CD4-positive, alpha-beta T cell (primary cell): ENCODE measurements at regions not wholly inside any gene's neighbourhood (a gene's known extent, or its start where the extent isn't known, plus 50 kb on each side); places are given as distances from the start of the nearest gene placed in this dataset.

Experiments
- ATAC-seq: fragments of 200-7000 bp; cut with Tn5 transposase; one replicate; pipeline ENCODE4 v1.10.0; 2022; ENCODE audit warnings: mild to moderate bottlenecking; ENCODE audit not compliant: poor library complexity
- CTCF ChIA-PET: fragments of 350-600 bp; sonication (Branson Sonifier 250); formaldehyde crosslinking; loops from one replicate; lab custom pipeline; 2021; ENCODE audit warnings: antibody characterized with exemption, inconsistent platforms; lab: Charles Lee
- POLR2A ChIA-PET: fragments of 350-600 bp; sonication (Branson Sonifier 250); formaldehyde crosslinking; loops from one replicate; lab custom pipeline; 2021; ENCODE audit warnings: antibody characterized with exemption, inconsistent platforms; lab: Charles Lee
- DNase-seq, 14 experiments: peaks; one replicate each; pipeline ENCODE4 v3.0.0-alpha.2; 2013 to 2020; ENCODE audit warnings: mixed read lengths in 2 of 14
- H3K27ac ChIP-seq, 2 donors: one replicate each; pipeline versions ENCODE4 v1.5.1 to v1.7.0; 2013; ENCODE audit warnings: low read length in 2 of 2, low read depth in 1 of 2, mild to moderate bottlenecking in 1 of 2
- H3K27me3 ChIP-seq, 2 experiments: 1 replicate in 1 of 2; 2 replicates in 1 of 2; pipeline versions ENCODE4 v1.6.1 to v1.7.0; 2013; ENCODE audit warnings: low read length in 2 of 2, control low read depth in 1 of 2, mild to moderate bottlenecking in 1 of 2, moderate library complexity in 1 of 2; ENCODE audit not compliant: insufficient read depth in 2 of 2, control insufficient read depth in 1 of 2
- H3K36me3 ChIP-seq: one replicate; pipeline ENCODE4 v1.6.1; 2013; ENCODE audit warnings: low read length, control low read depth; ENCODE audit not compliant: insufficient read depth
- H3K4me1 ChIP-seq: one replicate; pipeline ENCODE4 v1.6.1; 2013; ENCODE audit warnings: low read length, control low read depth; ENCODE audit not compliant: insufficient read depth
- H3K4me3 ChIP-seq: one replicate; pipeline ENCODE4 v1.5.1; 2013; ENCODE audit warnings: mild to moderate bottlenecking, low read length, moderate library complexity
- H3K9me3 ChIP-seq, 2 experiments: 1 replicate in 1 of 2; 2 replicates in 1 of 2; pipeline versions ENCODE4 v1.6.1 to v1.7.0; 2013; ENCODE audit warnings: low read length in 2 of 2, mild to moderate bottlenecking in 2 of 2, control low read depth in 1 of 2, moderate library complexity in 1 of 2; ENCODE audit not compliant: control insufficient read depth in 1 of 2, insufficient read depth in 1 of 2
- H3K27ac Mint-ChIP-seq: one replicate; pipeline ENCODE4 v1.8.0; 2020; ENCODE audit warnings: mixed read lengths
- H3K27me3 Mint-ChIP-seq: one replicate; pipeline ENCODE4 v1.8.0; 2021; ENCODE audit warnings: mixed read lengths
- H3K36me3 Mint-ChIP-seq: one replicate; pipeline ENCODE4 v1.8.0; 2021; ENCODE audit warnings: low read depth, mixed read lengths
- H3K4me1 Mint-ChIP-seq: one replicate; pipeline ENCODE4 v1.8.0; 2021; ENCODE audit warnings: low read depth, mixed read lengths
- H3K4me3 Mint-ChIP-seq: one replicate; pipeline ENCODE4 v1.8.0; 2020; ENCODE audit warnings: mild to moderate bottlenecking, mixed read lengths
- H3K9me3 Mint-ChIP-seq: one replicate; pipeline ENCODE4 v1.8.0; 2020; ENCODE audit warnings: mixed read lengths
- intact Hi-C, 2 experiments: fragments of 100-400 bp; cut with DNase I in 1 of 2; cut with micrococcal nuclease in 1 of 2; formaldehyde crosslinking; loops; one replicate each; pipeline versions ENCODE4 v1.15.1 to v1.9.0; 2023 to 2025; cut with DNase I, micrococcal nuclease
- TF ChIP-seq, protein P1 (sequence below): fragments of 200-600 bp; IDR thresholded peaks from one replicate; pipeline ENCODE4 v1.8.0; 2022; ENCODE audit warnings: antibody characterized with exemption, mild to moderate bottlenecking

DNA sequence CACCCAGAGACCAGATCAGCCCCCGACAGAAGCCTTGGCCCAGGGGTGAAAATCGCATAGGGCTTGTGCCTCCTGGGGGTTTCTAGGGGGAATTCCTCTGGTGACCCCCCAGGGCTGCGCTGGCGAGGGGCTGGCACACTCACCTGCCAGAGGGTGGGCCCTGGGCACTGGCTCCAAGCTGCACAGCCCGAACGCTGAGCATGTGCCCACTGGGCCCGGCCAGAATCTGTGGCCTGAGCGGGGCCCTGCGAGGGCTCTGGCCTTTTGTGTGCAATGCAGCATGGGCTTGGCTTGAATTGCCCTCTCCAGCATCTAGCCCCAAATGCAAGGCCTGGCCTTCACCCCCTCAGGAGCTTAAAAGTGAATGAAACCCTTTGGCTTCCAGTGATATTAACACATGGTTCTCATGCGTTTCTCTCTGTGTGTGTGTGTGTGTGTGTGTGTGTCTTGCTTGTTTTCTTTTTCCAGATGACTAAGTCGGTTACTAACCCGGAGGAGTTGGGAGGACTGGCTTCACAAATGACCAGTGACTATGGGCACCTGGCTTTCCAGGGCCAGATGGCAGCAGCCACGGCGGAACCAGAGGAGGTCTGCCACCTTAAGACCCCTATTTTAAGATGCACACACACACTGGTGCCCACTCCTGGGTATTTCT is 259.1 kb upstream of the TPM1 start:
- DNase-seq (no peak), ATAC-seq (no peak)
- Histone ChIP-seq H3K36me3 (no peaks in the 10 kb centered on the region), H3K4me1 (no peaks in the 10 kb centered on the region), H3K27me3 (no peaks in the 10 kb centered on the region), H3K4me3 (no peak overlapping the region), H3K9me3 (no peaks in the 10 kb centered on the region), H3K27ac (no peak overlapping the region)
- POLR2A ChIA-PET = no interaction called here
- Mint-ChIP-seq H3K36me3 (no peaks in the 10 kb centered on the region), H3K9me3 (no peaks in the 10 kb centered on the region), H3K4me3 (no peak overlapping the region), H3K27me3 (peaks cover 5% of the 10 kb centered on the region), H3K4me1 (no peaks in the 10 kb centered on the region), H3K27ac (no peak overlapping the region)
- CTCF ChIA-PET = no interaction called here
- intact Hi-C loops = loop anchor here in 1 of 2 experiments (5.0 kb wide), 1 partner anchor 309 kb away; no protein-coding TSS in a partner anchor
- TF ChIP-seq, protein P1, sequence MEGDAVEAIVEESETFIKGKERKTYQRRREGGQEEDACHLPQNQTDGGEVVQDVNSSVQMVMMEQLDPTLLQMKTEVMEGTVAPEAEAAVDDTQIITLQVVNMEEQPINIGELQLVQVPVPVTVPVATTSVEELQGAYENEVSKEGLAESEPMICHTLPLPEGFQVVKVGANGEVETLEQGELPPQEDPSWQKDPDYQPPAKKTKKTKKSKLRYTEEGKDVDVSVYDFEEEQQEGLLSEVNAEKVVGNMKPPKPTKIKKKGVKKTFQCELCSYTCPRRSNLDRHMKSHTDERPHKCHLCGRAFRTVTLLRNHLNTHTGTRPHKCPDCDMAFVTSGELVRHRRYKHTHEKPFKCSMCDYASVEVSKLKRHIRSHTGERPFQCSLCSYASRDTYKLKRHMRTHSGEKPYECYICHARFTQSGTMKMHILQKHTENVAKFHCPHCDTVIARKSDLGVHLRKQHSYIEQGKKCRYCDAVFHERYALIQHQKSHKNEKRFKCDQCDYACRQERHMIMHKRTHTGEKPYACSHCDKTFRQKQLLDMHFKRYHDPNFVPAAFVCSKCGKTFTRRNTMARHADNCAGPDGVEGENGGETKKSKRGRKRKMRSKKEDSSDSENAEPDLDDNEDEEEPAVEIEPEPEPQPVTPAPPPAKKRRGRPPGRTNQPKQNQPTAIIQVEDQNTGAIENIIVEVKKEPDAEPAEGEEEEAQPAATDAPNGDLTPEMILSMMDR = no peak

DNA sequence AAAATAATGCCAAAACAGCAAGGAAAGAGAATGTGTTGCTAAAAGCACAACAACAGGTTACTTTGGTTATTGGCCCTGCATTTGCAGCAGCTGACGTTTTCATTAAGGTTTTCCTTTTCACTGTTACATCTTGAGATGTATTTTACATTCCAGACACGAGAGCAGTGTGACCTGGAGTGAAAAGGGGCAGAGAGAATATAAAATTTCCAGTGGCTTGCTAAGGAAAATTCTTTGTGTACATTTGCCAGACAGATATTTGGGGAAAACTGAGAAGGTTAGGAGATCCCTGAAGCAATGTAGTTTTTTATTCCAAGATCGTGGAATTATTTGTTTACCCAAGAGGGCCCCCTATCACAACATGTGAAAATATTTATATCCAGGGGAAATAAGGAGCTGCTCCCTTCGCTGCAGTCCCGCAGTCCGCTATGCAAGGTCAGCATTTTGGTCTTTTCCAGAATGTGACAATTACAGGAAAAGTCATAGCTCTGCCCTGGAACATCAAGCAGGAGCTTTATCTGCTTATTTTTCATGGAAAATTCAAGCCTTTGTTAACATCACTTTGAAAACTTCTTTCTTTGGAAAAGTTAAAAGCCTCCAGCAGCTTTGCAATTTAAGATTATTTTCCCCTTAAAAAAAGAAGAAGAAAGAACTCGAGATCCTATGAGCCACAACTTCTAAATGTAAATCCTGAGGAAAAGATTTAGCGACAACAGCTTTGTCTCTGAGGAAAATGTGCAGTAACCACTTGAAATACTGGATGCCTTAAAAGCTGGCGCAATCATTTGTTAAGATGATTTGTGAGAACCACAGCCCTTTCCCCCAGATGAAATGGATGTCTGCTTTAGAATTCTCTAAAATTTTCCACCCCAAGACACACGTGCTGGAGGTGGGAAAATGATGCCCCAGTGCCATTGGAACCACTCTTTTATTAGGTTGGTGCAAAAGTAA is 256.4 kb upstream of the TPM1 start:
- H3K27me3 ChIP-seq = no peaks in the 10 kb centered on the region
- DNase-seq (no peak), ATAC-seq (no peak)
- Mint-ChIP-seq H3K36me3 (no peaks in the 10 kb centered on the region), H3K4me3 (no peak overlapping the region), H3K27me3 (peaks cover 13% of the 10 kb centered on the region), H3K9me3 (no peaks in the 10 kb centered on the region), H3K4me1 (no peaks in the 10 kb centered on the region), H3K27ac (no peak overlapping the region)
- no peaks in the 10 kb centered on the region for H3K36me3 ChIP-seq
- ChIA-PET CTCF (no interaction called here), POLR2A (no interaction called here)
- H3K27ac ChIP-seq = no peak overlapping the region
- TF ChIP-seq, protein P1 = no peak
- intact Hi-C loops = no loop called here
- no peak overlapping the region for H3K4me3 ChIP-seq
- H3K9me3 ChIP-seq = no peaks in the 10 kb centered on the region
- H3K4me1 ChIP-seq = no peaks in the 10 kb centered on the region

DNA sequence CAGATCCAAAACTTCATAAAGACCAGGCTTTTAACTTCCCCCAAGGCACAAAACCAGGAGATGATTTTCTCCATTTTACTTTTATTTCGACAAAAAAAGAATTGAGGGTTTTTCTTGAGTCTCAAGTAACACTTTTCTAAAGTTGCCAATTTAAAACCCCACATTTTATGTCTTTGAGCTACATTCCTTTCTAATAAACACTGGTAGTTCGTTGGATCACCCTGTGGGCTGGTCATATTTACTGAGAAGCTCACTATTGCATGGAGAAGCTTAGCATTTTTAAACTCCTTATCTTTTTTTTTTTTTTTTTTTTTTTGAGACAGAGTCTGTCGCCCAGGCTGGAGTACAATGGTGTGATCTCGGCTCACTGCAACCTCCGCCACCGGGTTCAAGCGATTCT is 255.1 kb upstream of the TPM1 start:
- H3K9me3 ChIP-seq = no peaks in the 10 kb centered on the region
- CTCF ChIA-PET = no interaction called here
- Mint-ChIP-seq H3K27me3 (peaks cover 13% of the 10 kb centered on the region), H3K27ac (no peak overlapping the region), H3K4me1 (no peaks in the 10 kb centered on the region), H3K9me3 (no peaks in the 10 kb centered on the region), H3K4me3 (no peak overlapping the region), H3K36me3 (no peaks in the 10 kb centered on the region)
- TF ChIP-seq, protein P1 = no peak
- ATAC-seq = no peak
- intact Hi-C loops = no loop called here
- H3K4me1 ChIP-seq = no peaks in the 10 kb centered on the region
- POLR2A ChIA-PET = no interaction called here
- H3K36me3 ChIP-seq = no peaks in the 10 kb centered on the region
- H3K27me3 ChIP-seq = no peaks in the 10 kb centered on the region
- DNase-seq = no peak
- no peak overlapping the region for H3K27ac ChIP-seq
- no peak overlapping the region for H3K4me3 ChIP-seq
